Smooth muscle cell (in vitro differentiated cells): ENCODE measurements at regions not wholly inside any gene's neighbourhood (a gene's known extent, or its start where the extent isn't known, plus 50 kb on each side); places are given as distances from the start of the nearest gene placed in this dataset.
A peak's percentile ranks its signal among the peaks of the same experiment; 100 is the strongest.

Source experiments
- DNase-seq: peaks from one replicate; lab custom pipeline; 2025; ENCODE audit not compliant: unreplicated experiment; lab: John Stamatoyannopoulos, UW
- H2AFZ ChIP-seq: fragments of 200-600 bp; sonication (generic); 2 replicates; pipeline ENCODE4 v1.6.0; 2016; ENCODE audit warnings: antibody characterized with exemption, low read depth, mild to moderate bottlenecking
- H3F3A ChIP-seq: fragments of 200-600 bp; sonication (generic); 2 replicates; pipeline ENCODE4 v1.6.0; 2017; ENCODE audit warnings: antibody characterized with exemption, low read depth
- H3K27ac ChIP-seq: fragments of 200-600 bp; sonication (generic); 2 replicates; pipeline ENCODE4 v1.5.1; 2016; ENCODE audit warnings: low read depth, mild to moderate bottlenecking
- H3K27me3 ChIP-seq: fragments of 200-600 bp; sonication (generic); 2 replicates; pipeline ENCODE4 v1.6.1; 2016; ENCODE audit warnings: low read depth, mild to moderate bottlenecking
- H3K36me3 ChIP-seq: fragments of 200-600 bp; sonication (generic); 2 replicates; pipeline ENCODE4 v1.5.1; 2016; ENCODE audit warnings: low read depth
- H3K4me1 ChIP-seq: fragments of 200-600 bp; sonication (generic); 2 replicates; pipeline ENCODE4 v1.5.1; 2016; ENCODE audit warnings: low read depth
- H3K4me2 ChIP-seq: fragments of 200-600 bp; sonication (generic); 2 replicates; pipeline ENCODE4 v1.6.0; 2016; ENCODE audit warnings: mild to moderate bottlenecking
- H3K4me3 ChIP-seq: fragments of 200-600 bp; sonication (generic); 2 replicates; pipeline ENCODE4 v1.5.1; 2016; ENCODE audit warnings: mild to moderate bottlenecking
- H3K79me2 ChIP-seq: fragments of 200-600 bp; sonication (generic); 2 replicates; pipeline ENCODE4 v1.6.0; 2016; ENCODE audit warnings: low read depth, mild to moderate bottlenecking
- H3K9ac ChIP-seq: fragments of 200-600 bp; sonication (generic); 2 replicates; pipeline ENCODE4 v1.6.0; 2016; ENCODE audit warnings: low read depth
- H3K9me3 ChIP-seq: fragments of 200-600 bp; sonication (generic); replicated peaks from 2 replicates; pipeline ENCODE4 v1.5.1; 2016; ENCODE audit warnings: low read depth
- H4K20me1 ChIP-seq: fragments of 200-600 bp; sonication (generic); 2 replicates; pipeline ENCODE4 v1.6.0; 2016; ENCODE audit warnings: low read depth
- CTCF ChIP-seq: fragments of 200-600 bp; sonication (generic); IDR thresholded peaks from 2 replicates; pipeline ENCODE4 v1.5.1; 2017; ENCODE audit warnings: borderline replicate concordance, mild to moderate bottlenecking, antibody characterized with exemption; ENCODE audit not compliant: insufficient read depth, poor library complexity, severe bottlenecking
- WGBS: methylation state at CpG from one replicate; pipeline ENCODE4 v1.1.7; 2016; ENCODE audit warnings: low lambda C conversion rate; 5-methylcytosine and 5-hydroxymethylcytosine counted together

- no peaks in the 10 kb centered on the region for H3F3A ChIP-seq
- peaks cover 5% of the 10 kb centered on the region for H3K4me1 ChIP-seq
- no peak overlapping the region for H2AFZ ChIP-seq
- peaks cover 4% of the 10 kb centered on the region for H3K27me3 ChIP-seq
- TF ChIP-seq CTCF = no peak
- no peaks in the 10 kb centered on the region for H4K20me1 ChIP-seq
- no peak overlapping the region for H3K4me3 ChIP-seq
- 45% methylated on average over 2 of the region's 2 CpGs for WGBS
- H3K4me2 ChIP-seq = peak overlapping the region; percentile 30
- no peak for DNase-seq
- no peaks in the 10 kb centered on the region for H3K36me3 ChIP-seq
- H3K9me3 ChIP-seq = no peaks in the 10 kb centered on the region
- H3K79me2 ChIP-seq = no peaks in the 10 kb centered on the region
- H3K9ac ChIP-seq = no peak overlapping the region
- H3K27ac ChIP-seq = no peak overlapping the region
Observed at GRCh38 chr5:30765706-30766105, 427.8 kb upstream of the CDH6 start.

GRCh38 chr5:30765227-30765626 lies 428.3 kb upstream of the CDH6 start:
- Histone ChIP-seq H3K4me3 (no peak overlapping the region), H3K9me3 (no peaks in the 10 kb centered on the region), H3K9ac (no peak overlapping the region), H3K27ac (peak overlapping the region; percentile 2), H3K36me3 (no peaks in the 10 kb centered on the region), H2AFZ (no peak overlapping the region), H3K4me1 (peaks cover 5% of the 10 kb centered on the region), H3K4me2 (peak overlapping the region; percentile 30), H3K27me3 (peaks cover 4% of the 10 kb centered on the region), H3F3A (no peaks in the 10 kb centered on the region), H3K79me2 (no peaks in the 10 kb centered on the region), H4K20me1 (no peaks in the 10 kb centered on the region)
- DNase-seq = no peak
- 31% methylated on average over 2 of the region's 2 CpGs for WGBS
- no peak for TF ChIP-seq CTCF

- H3K9ac ChIP-seq = no peak overlapping the region
- H3K4me2 ChIP-seq = peak overlapping the region; percentile 30
- no peaks in the 10 kb centered on the region for H3F3A ChIP-seq
- no peaks in the 10 kb centered on the region for H3K9me3 ChIP-seq
- no peak for TF ChIP-seq CTCF
- peaks cover 5% of the 10 kb centered on the region for H3K4me1 ChIP-seq
- H3K79me2 ChIP-seq = no peaks in the 10 kb centered on the region
- H3K27ac ChIP-seq = peak overlapping the region; percentile 2
- DNase-seq = no peak
- no peaks in the 10 kb centered on the region for H3K36me3 ChIP-seq
- H3K4me3 ChIP-seq = no peak overlapping the region
- H2AFZ ChIP-seq = no peak overlapping the region
- peaks cover 4% of the 10 kb centered on the region for H3K27me3 ChIP-seq
- H4K20me1 ChIP-seq = no peaks in the 10 kb centered on the region
- 63% methylated on average over 1 of the region's 1 CpG for WGBS
Observed at GRCh38 chr5:30764704-30765103, 428.8 kb upstream of the CDH6 start.

GRCh38 chr5:30759731-30760130 lies 433.8 kb upstream of the CDH6 start:
- Histone ChIP-seq H3K4me2 (no peak overlapping the region), H3K9me3 (no peaks in the 10 kb centered on the region), H2AFZ (no peak overlapping the region), H3K4me1 (peaks cover 5% of the 10 kb centered on the region), H4K20me1 (no peaks in the 10 kb centered on the region), H3K9ac (no peak overlapping the region), H3K27me3 (peaks cover 4% of the 10 kb centered on the region), H3K79me2 (no peaks in the 10 kb centered on the region), H3K36me3 (no peaks in the 10 kb centered on the region), H3K27ac (no peak overlapping the region), H3K4me3 (no peak overlapping the region), H3F3A (no peaks in the 10 kb centered on the region)
- TF ChIP-seq CTCF = no peak
- no peak for DNase-seq
- WGBS = 40% methylated on average over 3 of the region's 3 CpGs
